PC-9 (cell line): ENCODE measurements at regions not wholly inside any gene's neighbourhood (a gene's known extent, or its start where the extent isn't known, plus 50 kb on each side); places are given as distances from the start of the nearest gene placed in this dataset.
"Not testable (repeated sequence)": the region's sequence is repeated elsewhere in the genome, so short reads cannot be mapped to it uniquely, and the experiment has no call there.

ENCODE experiments used
- BruUV-seq: library from RNA; stranded (reverse); fragments of 400-500 nt; replicated peaks from 2 replicates; lab custom pipeline; 2021; lab: Mats Ljungman, UMichigan
- CTCF ChIA-PET: fragments of 300-600 bp; sonication (Branson Sonifier 250); formaldehyde crosslinking; loops from one replicate; lab custom pipeline; 2022; ENCODE audit warnings: antibody characterized with exemption; lab: Charles Lee
- POLR2A ChIA-PET: fragments of 300-600 bp; sonication (Branson Sonifier 250); formaldehyde crosslinking; loops from one replicate; lab custom pipeline; 2022; ENCODE audit warnings: antibody characterized with exemption; ENCODE audit not compliant: unreplicated experiment; lab: Charles Lee
- DNase-seq, 2 experiments: peaks; one replicate each; pipeline versions ENCODE4 v3.0.0 to v3.0.0-alpha.2; 2015 to 2022; ENCODE audit warnings: mixed read lengths in 1 of 2
- H2AFZ ChIP-seq: fragments of 200-600 bp; sonication (generic); 2 replicates; pipeline ENCODE4 v1.8.1; 2017; ENCODE audit warnings: antibody characterized with exemption
- H3F3A ChIP-seq: fragments of 200-600 bp; sonication (generic); 2 replicates; pipeline ENCODE4 v1.8.1; 2017; ENCODE audit warnings: antibody characterized with exemption, mild to moderate bottlenecking, low read depth; ENCODE audit not compliant: insufficient read depth
- H3K27ac ChIP-seq: fragments of 200-600 bp; sonication (generic); 2 replicates; pipeline ENCODE4 v1.6.1; 2016; ENCODE audit warnings: mixed run types
- H3K27me3 ChIP-seq: fragments of 200-600 bp; sonication (generic); 2 replicates; pipeline ENCODE4 v1.6.1; 2016; ENCODE audit warnings: low read depth, mixed run types; ENCODE audit not compliant: insufficient read depth
- H3K36me3 ChIP-seq: fragments of 200-600 bp; sonication (generic); 2 replicates; pipeline ENCODE4 v1.6.1; 2016; ENCODE audit warnings: low read depth, mixed run types
- H3K4me1 ChIP-seq: fragments of 200-600 bp; sonication (generic); replicated peaks from 2 replicates; pipeline ENCODE4 v1.6.1; 2016; ENCODE audit warnings: mixed run types; ENCODE audit not compliant: insufficient read depth
- H3K4me2 ChIP-seq: fragments of 200-600 bp; sonication (generic); 2 replicates; pipeline ENCODE4 v1.6.1; 2017; ENCODE audit warnings: mixed run types
- H3K4me3 ChIP-seq: fragments of 200-600 bp; sonication (generic); 2 replicates; pipeline ENCODE4 v1.6.1; 2016; ENCODE audit warnings: mixed run types
- H3K79me2 ChIP-seq: fragments of 200-600 bp; sonication (generic); 2 replicates; pipeline ENCODE4 v1.6.1; 2017; ENCODE audit warnings: low read depth, mixed run types
- H3K9me2 ChIP-seq: fragments of 200-600 bp; sonication (generic); 2 replicates; pipeline ENCODE4 v1.8.1; 2017; ENCODE audit warnings: mild to moderate bottlenecking; ENCODE audit not compliant: insufficient read depth
- H3K9me3 ChIP-seq: fragments of 200-600 bp; sonication (generic); 2 replicates; pipeline ENCODE4 v1.8.1; 2016; ENCODE audit warnings: low read depth; ENCODE audit not compliant: insufficient read depth
- H4K20me1 ChIP-seq: fragments of 200-600 bp; sonication (generic); 2 replicates; pipeline ENCODE4 v1.8.1; 2017; ENCODE audit not compliant: insufficient read depth
- EZH2 ChIP-seq: fragments of 200-600 bp; sonication (generic); IDR thresholded peaks from 2 replicates; pipeline ENCODE4 v1.8.0; 2017; ENCODE audit warnings: antibody characterized with exemption, low read depth
- intact Hi-C: fragments of 100-400 bp; cut with micrococcal nuclease; formaldehyde crosslinking; loops from one replicate; pipeline ENCODE4 v1.10.0; 2022; ENCODE audit not compliant: unreplicated experiment
- TF ChIP-seq, protein P1 (sequence below): fragments of 200-600 bp; sonication (generic); conservative IDR thresholded peaks from 2 replicates; pipeline ENCODE4 v1.6.1; 2017; ENCODE audit warnings: mixed run types, antibody characterized with exemption, mild to moderate bottlenecking, moderate library complexity

GRCh38 chr12:96085475-96085874 lies 50.1 kb upstream of the LTA4H start:
- no peak for TF ChIP-seq EZH2
- TF ChIP-seq, protein P1, sequence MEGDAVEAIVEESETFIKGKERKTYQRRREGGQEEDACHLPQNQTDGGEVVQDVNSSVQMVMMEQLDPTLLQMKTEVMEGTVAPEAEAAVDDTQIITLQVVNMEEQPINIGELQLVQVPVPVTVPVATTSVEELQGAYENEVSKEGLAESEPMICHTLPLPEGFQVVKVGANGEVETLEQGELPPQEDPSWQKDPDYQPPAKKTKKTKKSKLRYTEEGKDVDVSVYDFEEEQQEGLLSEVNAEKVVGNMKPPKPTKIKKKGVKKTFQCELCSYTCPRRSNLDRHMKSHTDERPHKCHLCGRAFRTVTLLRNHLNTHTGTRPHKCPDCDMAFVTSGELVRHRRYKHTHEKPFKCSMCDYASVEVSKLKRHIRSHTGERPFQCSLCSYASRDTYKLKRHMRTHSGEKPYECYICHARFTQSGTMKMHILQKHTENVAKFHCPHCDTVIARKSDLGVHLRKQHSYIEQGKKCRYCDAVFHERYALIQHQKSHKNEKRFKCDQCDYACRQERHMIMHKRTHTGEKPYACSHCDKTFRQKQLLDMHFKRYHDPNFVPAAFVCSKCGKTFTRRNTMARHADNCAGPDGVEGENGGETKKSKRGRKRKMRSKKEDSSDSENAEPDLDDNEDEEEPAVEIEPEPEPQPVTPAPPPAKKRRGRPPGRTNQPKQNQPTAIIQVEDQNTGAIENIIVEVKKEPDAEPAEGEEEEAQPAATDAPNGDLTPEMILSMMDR, result no peak
- Histone ChIP-seq H3K4me2 (no peak overlapping the region), H3K27me3 (no peaks in the 10 kb centered on the region), H3K4me1 (peaks cover 13% of the 10 kb centered on the region), H3K9me3 (peaks cover 12% of the 10 kb centered on the region), H2AFZ (no peak overlapping the region), H3K9me2 (no peaks in the 10 kb centered on the region), H3K4me3 (no peak overlapping the region), H4K20me1 (no peaks in the 10 kb centered on the region), H3K27ac (no peak overlapping the region), H3K79me2 (no peaks in the 10 kb centered on the region), H3F3A (no peaks in the 10 kb centered on the region), H3K36me3 (no peaks in the 10 kb centered on the region)
- DNase-seq, result no peak
- ChIA-PET CTCF (no interaction called here), POLR2A (no interaction called here)
- BruUV-seq, result no TSS peak
- intact Hi-C loops, result no loop called here

DNA sequence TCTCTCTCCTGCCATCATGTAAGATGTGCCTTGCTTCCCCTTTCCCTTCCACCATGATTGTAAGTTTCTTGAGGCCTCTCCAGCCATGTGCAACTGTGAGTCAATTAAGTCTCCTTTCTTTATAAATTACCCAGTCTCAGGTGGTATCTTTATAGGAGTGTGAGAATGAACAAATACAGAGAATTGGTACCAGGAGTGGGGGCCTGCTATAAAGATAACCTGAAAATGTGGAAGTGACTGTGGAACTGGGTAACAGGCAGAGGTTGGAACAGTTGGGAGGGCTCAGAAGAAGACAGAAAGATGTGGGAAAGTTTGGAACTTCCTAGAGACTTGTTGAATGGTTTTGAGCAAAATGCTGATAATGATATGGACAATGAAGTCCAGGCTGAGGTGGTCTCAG lies 50.8 kb upstream of the LTA4H start:
- H3K36me3 ChIP-seq, H3K79me2 ChIP-seq, CTCF ChIA-PET, H3F3A ChIP-seq, POLR2A ChIA-PET, intact Hi-C loops, BruUV-seq, H3K4me3 ChIP-seq, H4K20me1 ChIP-seq, H3K27ac ChIP-seq, H3K9me2 ChIP-seq, H2AFZ ChIP-seq, H3K4me2 ChIP-seq, DNase-seq, H3K27me3 ChIP-seq: not testable (repeated sequence)
- Histone ChIP-seq H3K9me3 (peaks cover 15% of the 10 kb centered on the region), H3K4me1 (peaks cover 13% of the 10 kb centered on the region)

DNA sequence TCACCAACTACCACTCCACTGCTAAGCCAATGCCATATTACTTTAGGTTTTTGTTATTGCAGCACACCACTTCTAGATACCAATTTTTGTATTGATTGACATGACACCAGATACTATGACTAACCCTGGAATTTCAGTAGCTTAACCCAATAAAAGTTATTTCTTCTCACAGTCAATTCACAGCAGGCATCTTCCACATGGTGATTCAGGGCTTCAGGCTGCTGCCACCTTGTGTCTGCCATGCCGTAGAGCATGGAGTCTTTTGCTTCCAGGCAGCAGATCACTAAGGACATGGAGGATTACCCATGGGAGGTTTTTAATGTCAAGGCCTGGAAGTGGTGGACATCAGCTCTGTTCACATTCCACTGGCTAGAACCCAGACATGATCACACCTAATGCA lies 56.4 kb upstream of the LTA4H start:
- TF ChIP-seq EZH2, result no peak
- TF ChIP-seq, protein P1, result peak; percentile 31; the same call in 1 of the 2 replicates
- Histone ChIP-seq H3K79me2 (no peaks in the 10 kb centered on the region), H3K9me2 (no peaks in the 10 kb centered on the region), H3F3A (peaks cover 38% of the 10 kb centered on the region), H3K4me3 (no peak overlapping the region), H3K9me3 (peaks cover 9% of the 10 kb centered on the region; the same call in 1 of the 2 replicates), H3K4me2 (no peak overlapping the region), H3K27me3 (no peaks in the 10 kb centered on the region), H3K36me3 (no peaks in the 10 kb centered on the region; the same call in 1 of the 2 replicates), H2AFZ (no peak overlapping the region), H3K27ac (peak overlapping the region; percentile 97; the same call in 1 of the 2 replicates), H3K4me1 (peaks cover 46% of the 10 kb centered on the region), H4K20me1 (no peaks in the 10 kb centered on the region)
- ChIA-PET POLR2A (no interaction called here), CTCF (no interaction called here)
- intact Hi-C loops, result no loop called here
- BruUV-seq, result no TSS peak
- DNase-seq, result peak in 1 of 2 experiments; percentile 64
